Osteoblast (primary cell): ENCODE measurements at regions not wholly inside any gene's neighbourhood (a gene's known extent, or its start where the extent isn't known, plus 50 kb on each side); places are given as distances from the start of the nearest gene placed in this dataset.
A peak's percentile ranks its signal among the peaks of the same experiment; 100 is the strongest.

Experiments
- DNase-seq: peaks from one replicate; pipeline ENCODE4 v3.0.0; 2011; ENCODE audit warnings: low spot score, mixed read lengths; ENCODE audit not compliant: insufficient read length; ENCODE audit errors: missing footprints
- H2AFZ ChIP-seq: 2 replicates; pipeline ENCODE4 v1.6.0; 2011; ENCODE audit warnings: mild to moderate bottlenecking, low read length
- H3K27ac ChIP-seq: 2 replicates; pipeline ENCODE4 v1.5.1; 2011; ENCODE audit warnings: mild to moderate bottlenecking, low read depth, low read length, moderate library complexity
- H3K27me3 ChIP-seq: 2 replicates; pipeline ENCODE4 v1.6.0; 2012; ENCODE audit warnings: mild to moderate bottlenecking, control low read depth, inconsistent platforms, low read length, moderate library complexity; ENCODE audit not compliant: insufficient read depth
- H3K36me3 ChIP-seq: 2 replicates; pipeline ENCODE4 v1.5.1; 2011; ENCODE audit warnings: mild to moderate bottlenecking, low read length, control low read depth, moderate library complexity; ENCODE audit not compliant: insufficient read depth
- H3K4me1 ChIP-seq: 2 replicates; pipeline ENCODE4 v1.5.1; 2011; ENCODE audit warnings: mild to moderate bottlenecking, low read length, control low read depth, moderate library complexity; ENCODE audit not compliant: insufficient read depth
- H3K4me2 ChIP-seq: 2 replicates; pipeline ENCODE4 v1.6.0; 2011; ENCODE audit warnings: mild to moderate bottlenecking, low read length; ENCODE audit not compliant: insufficient read depth
- H3K4me3 ChIP-seq: fragments of 200-600 bp; sonication (generic); 3 replicates; pipeline ENCODE4 v1.5.1; 2012; ENCODE audit warnings: mild to moderate bottlenecking, low read length, inconsistent platforms; ENCODE audit not compliant: insufficient read depth
- H3K79me2 ChIP-seq: 2 replicates; pipeline ENCODE4 v1.6.0; 2012; ENCODE audit warnings: mild to moderate bottlenecking, low read length, control low read depth, inconsistent platforms; ENCODE audit not compliant: insufficient read depth
- H3K9me3 ChIP-seq: 2 replicates; pipeline ENCODE4 v1.5.1; 2011; ENCODE audit warnings: low read depth, low read length, control low read depth
- H4K20me1 ChIP-seq: 2 replicates; pipeline ENCODE4 v1.6.0; 2012; ENCODE audit warnings: mild to moderate bottlenecking, low read length, control low read depth; ENCODE audit not compliant: insufficient read depth
- CTCF ChIP-seq: IDR thresholded peaks from 2 replicates; pipeline ENCODE4 v1.5.1; 2011; ENCODE audit warnings: mild to moderate bottlenecking, low read depth, low read length, moderate library complexity; ENCODE audit errors: extremely low read depth

DNA sequence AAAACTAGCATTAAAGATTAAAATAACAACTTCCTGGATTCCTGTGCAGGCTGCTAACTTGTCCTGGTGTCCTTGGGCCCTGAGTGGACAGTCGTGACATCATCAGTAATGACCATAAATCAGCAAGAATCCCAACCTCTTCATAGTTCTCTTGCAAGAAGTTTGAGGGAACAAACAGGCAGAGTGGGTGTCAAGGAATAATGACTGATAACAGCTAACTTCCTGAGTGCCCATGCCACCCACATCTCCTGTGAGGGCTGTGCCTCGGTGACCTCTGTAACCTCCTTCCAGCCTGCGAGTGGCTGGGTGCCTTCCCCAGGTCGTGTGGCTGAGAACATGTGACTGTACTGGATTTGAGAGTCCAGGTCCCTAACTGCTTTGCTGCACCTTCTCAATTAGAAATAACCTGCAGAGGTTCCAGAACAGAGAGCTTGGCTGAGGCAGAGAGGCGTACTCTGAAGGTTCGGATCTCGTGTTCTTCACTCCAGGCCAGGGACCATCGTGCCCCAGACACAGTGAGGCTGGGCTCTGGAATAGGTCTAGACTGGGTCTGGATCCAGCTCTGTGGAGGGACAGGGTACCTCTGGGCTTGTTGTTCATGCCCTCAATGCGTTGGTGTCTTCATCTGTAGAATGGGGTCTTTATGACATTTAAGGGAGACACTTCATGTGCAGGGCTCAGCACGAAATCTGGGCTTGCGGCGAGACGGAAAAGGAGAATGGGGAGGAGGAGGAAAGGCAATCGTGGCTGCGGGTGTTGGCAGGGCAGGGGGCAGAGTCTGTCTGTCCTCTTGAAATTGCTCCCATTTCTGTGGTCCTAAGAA is 313.1 kb upstream of the ZNF32 start:
- no peak overlapping the region for H2AFZ ChIP-seq
- no peaks in the 10 kb centered on the region for H3K79me2 ChIP-seq
- H4K20me1 ChIP-seq = no peaks in the 10 kb centered on the region
- H3K27ac ChIP-seq = no peak overlapping the region
- TF ChIP-seq CTCF = no peak
- peaks cover 33% of the 10 kb centered on the region for H3K4me1 ChIP-seq
- no peak overlapping the region for H3K4me3 ChIP-seq
- peak; percentile 86 for DNase-seq
- no peaks in the 10 kb centered on the region for H3K36me3 ChIP-seq
- H3K4me2 ChIP-seq = no peak overlapping the region
- no peaks in the 10 kb centered on the region for H3K9me3 ChIP-seq
- no peaks in the 10 kb centered on the region for H3K27me3 ChIP-seq

DNA sequence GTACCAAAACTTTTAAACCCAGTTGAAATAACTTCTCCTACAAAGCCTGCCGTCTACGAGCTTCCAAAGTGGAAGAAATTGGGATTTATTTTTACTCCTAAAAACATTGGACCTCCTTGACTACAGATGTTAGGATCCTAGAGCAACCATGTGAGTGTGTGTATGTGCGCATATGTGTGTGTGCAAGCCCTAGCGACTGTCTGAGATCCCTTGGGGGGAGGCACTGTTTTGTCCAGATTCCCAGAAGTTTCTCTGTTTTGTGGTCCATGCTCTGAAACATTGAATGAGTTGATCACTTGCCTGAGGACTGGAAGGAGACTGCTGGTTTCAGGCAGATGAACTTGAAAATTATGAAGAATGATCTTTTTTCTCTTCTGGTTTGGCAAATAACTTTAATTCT is 312.3 kb upstream of the ZNF32 start:
- H3K27me3 ChIP-seq = no peaks in the 10 kb centered on the region
- H2AFZ ChIP-seq = no peak overlapping the region
- no peaks in the 10 kb centered on the region for H3K36me3 ChIP-seq
- no peaks in the 10 kb centered on the region for H3K79me2 ChIP-seq
- no peaks in the 10 kb centered on the region for H3K9me3 ChIP-seq
- no peaks in the 10 kb centered on the region for H4K20me1 ChIP-seq
- H3K27ac ChIP-seq = no peak overlapping the region
- H3K4me2 ChIP-seq = no peak overlapping the region
- no peak for TF ChIP-seq CTCF
- peaks cover 28% of the 10 kb centered on the region for H3K4me1 ChIP-seq
- DNase-seq = no peak
- no peak overlapping the region for H3K4me3 ChIP-seq

DNA sequence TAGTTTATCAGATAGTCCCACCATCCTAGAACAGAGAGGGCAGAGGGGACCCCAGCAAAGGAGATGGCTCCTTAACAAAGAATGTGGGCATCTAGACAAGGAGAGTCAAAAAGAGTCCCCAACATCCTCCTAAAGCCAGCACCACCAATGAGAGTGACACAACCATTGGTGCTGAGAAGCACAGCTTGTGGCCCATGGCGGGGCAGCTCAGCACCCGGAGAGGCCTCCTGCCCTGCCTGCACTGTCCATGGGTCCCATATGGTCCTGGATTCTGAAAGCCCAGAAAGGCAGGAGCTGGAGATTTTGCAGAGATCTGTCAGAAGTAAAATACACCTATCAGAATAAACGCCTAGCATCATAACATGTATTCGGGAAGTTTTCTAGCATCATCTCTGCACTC is 311.8 kb upstream of the ZNF32 start:
- no peaks in the 10 kb centered on the region for H3K9me3 ChIP-seq
- no peaks in the 10 kb centered on the region for H3K36me3 ChIP-seq
- no peak overlapping the region for H3K4me2 ChIP-seq
- no peak for DNase-seq
- no peaks in the 10 kb centered on the region for H4K20me1 ChIP-seq
- H3K4me3 ChIP-seq = no peak overlapping the region
- no peak overlapping the region for H2AFZ ChIP-seq
- TF ChIP-seq CTCF = no peak
- peaks cover 23% of the 10 kb centered on the region for H3K4me1 ChIP-seq
- H3K27ac ChIP-seq = no peak overlapping the region
- no peaks in the 10 kb centered on the region for H3K27me3 ChIP-seq
- H3K79me2 ChIP-seq = no peaks in the 10 kb centered on the region

DNA sequence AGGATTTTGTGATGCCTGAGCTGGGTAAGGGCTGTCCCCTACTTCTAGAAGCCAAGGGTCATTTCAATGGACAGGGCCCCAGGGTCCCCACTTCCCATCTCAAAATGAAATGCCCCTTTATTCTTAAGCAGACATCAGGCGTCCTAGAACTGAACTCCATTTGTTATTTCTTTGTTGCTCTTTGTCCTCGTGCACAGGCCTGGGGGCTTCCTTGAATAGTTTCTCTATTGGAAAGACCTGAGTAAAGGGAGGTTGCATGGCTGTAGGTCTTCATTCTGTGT is 311.4 kb upstream of the ZNF32 start:
- Histone ChIP-seq H4K20me1 (no peaks in the 10 kb centered on the region), H2AFZ (no peak overlapping the region), H3K27me3 (no peaks in the 10 kb centered on the region), H3K36me3 (no peaks in the 10 kb centered on the region), H3K4me1 (peaks cover 19% of the 10 kb centered on the region), H3K79me2 (no peaks in the 10 kb centered on the region), H3K27ac (no peak overlapping the region), H3K9me3 (no peaks in the 10 kb centered on the region), H3K4me3 (no peak overlapping the region), H3K4me2 (no peak overlapping the region)
- no peak for DNase-seq
- TF ChIP-seq CTCF = no peak
